Hematopoietic multipotent progenitor cell treated with erythropoietin and hydrocortisone succinate and interleukin-3 and kit ligand, for 17 days (in vitro differentiated cells): ENCODE measurements at regions not wholly inside any gene's neighbourhood (a gene's known extent, or its start where the extent isn't known, plus 50 kb on each side); places are given as distances from the start of the nearest gene placed in this dataset.

Experiments
- DNase-seq: peaks from one replicate; pipeline ENCODE4 v3.0.0-alpha.2; 2015; ENCODE audit warnings: low spot score

DNA sequence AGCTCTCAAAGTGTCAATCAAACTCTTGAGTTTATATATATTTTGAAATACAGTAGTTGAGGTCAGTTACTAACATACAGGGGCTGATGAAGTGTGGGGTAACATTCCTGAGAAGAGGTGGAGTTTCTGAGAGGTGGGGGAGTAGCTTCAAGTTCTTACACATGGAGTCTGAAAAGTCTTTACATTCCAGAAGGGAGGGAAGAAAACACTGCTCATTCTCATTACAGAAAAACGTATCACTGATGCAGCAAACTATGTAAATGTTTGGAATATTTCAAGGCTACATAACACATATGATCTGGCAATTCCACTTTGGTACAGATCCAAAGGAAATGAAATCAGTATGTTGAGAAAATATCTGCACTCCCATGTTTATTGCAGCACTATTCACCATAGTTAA is 1065.8 kb upstream of the B3GALT2 start:
- DNase-seq = no peak

DNA sequence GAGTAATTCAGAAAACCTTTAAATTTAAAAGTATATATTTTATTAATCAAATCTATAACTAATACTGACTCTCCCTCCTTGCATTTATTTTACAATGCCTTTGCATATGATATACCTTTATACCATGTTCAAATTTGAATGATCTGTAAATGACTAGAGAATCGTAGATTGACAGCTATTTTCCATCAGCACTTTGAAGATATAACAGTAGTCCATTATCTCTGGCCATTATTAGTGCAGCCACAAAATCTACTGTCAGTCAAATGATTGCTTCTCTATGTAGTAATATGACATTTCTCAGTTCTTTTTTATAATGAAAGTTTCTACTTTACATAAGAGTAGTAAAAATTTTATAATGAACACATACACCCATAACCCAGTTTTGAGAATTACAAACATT is 1054.8 kb upstream of the B3GALT2 start:
- DNase-seq = no peak

DNA sequence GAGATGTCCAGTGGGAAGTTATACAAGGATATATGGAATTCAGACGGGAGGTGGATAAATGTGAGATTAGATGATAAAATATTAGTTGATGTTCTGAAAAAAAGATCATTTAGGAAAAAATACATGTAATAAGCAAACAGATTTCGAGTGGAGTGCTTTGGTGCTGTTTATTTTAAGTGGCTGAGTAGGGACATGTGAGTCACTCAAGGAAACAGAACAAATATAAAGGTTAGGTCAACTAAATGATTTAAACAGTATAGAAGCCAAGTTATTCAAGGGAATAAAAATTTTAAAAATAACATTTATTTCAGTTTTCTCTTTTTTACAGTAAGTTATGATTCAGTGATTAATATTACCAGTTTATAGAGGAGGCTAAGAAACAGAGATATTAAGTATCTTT is 1046.7 kb upstream of the B3GALT2 start:
- no peak for DNase-seq

DNA sequence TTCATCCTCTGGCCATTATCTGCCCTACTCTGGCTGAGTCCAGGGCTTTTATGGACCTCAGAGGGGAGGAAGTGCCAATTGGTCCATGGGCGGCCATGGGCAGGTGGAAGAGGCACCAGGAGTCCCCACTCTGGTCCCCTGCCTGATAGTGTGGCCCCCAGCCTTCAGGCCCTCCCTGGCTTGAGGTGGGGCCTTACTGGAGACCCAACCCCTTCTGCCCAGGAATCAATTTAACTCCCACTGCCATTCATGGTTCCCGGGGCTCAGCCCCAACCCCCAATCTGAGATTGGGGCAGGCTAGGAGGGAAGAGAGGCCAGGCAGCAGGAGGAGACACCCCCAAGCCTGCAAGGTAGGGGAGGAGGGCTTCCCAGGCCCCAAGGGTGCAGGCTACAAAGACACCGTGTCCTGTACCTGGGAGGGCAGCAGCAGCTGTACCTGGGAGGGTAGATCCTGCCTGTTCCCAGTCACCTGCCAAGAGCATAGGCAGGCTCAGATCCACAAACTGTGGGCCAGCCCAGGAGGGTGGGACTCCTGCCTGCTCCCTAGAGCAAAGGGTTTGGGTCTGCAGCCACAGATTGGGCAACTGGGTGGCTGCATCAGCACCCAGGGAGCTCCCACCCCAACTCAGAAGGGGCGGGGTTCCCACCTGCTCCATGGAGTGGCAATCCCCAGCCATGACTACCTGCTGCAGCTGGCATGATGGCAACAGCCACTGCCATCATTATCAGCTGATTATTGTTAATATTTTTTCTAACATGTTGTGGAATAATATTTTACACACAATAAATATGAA is 1044.1 kb upstream of the B3GALT2 start:
- no peak for DNase-seq

GRCh38 chr1:194228427-194228826 is 1042.0 kb upstream of the B3GALT2 start:
- DNase-seq = no peak

GRCh38 chr1:194227161-194227560 is 1040.7 kb upstream of the B3GALT2 start:
- no peak for DNase-seq

- DNase-seq = no peak
Observed at GRCh38 chr1:194225821-194226220, 1039.4 kb upstream of the B3GALT2 start.

DNA sequence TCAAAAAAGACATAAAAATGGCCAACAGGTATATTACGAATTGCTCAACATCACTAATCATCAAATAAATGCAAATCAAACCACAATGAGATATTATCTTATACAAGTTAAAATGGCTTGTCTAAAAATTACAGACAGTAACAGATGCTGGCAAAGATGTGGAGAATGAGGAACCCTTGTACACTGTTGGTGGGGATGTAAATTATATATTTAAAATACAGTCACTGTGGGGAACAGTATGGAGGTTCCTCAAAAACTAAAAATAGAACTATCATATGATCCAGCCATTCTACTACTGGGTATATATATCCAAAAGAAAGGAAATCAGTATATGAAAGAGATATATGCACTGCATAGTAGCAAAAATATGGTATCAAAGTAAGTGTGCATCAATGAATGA is 1037.2 kb upstream of the B3GALT2 start:
- no peak for DNase-seq

- peak; percentile 26 for DNase-seq
Observed at GRCh38 chr1:194215448-194215847, 1029.0 kb upstream of the B3GALT2 start.

GRCh38 chr1:194214735-194215134 is 1028.3 kb upstream of the B3GALT2 start:
- DNase-seq = no peak

GRCh38 chr1:194209920-194210319 is 1023.5 kb upstream of the B3GALT2 start:
- no peak for DNase-seq

DNA sequence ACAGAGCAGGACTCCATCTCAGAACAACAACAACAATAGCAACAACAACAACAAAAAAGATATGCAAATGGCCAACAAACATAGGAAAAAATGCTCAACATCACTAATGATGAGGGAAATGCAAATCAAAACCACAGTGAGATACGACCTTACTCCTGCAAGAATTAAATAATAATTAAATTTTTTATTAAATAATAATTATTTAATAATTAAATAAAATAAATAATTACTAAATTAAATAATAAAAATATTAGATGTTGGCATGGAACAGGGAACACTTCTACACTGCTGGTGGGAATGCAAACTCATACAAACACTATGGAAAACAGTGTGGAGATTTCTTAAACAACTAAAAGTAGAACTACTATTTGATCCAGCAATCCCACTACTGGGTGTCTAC is 1022.3 kb upstream of the B3GALT2 start:
- no peak for DNase-seq

DNA sequence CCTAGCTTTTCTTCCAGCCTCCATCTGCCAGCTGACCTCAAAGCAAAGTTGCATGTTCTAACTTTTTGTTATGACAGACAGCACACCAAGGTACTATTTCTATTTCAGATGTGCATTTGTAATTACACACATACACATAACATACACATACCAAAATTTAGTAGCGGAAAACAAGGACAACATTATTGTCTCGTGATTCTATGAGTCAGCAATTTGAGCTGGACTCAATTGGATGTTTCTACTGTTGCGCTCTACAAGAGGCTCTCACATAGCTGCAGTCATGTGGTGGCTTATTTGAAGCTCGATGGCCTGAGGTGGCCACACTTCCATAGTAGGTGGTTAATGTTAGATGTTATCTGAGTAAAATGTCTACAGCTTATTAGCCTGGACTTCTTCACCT is 1010.1 kb upstream of the B3GALT2 start:
- DNase-seq = no peak

GRCh38 chr1:194194724-194195123 is 1008.3 kb upstream of the B3GALT2 start:
- no peak for DNase-seq

DNA sequence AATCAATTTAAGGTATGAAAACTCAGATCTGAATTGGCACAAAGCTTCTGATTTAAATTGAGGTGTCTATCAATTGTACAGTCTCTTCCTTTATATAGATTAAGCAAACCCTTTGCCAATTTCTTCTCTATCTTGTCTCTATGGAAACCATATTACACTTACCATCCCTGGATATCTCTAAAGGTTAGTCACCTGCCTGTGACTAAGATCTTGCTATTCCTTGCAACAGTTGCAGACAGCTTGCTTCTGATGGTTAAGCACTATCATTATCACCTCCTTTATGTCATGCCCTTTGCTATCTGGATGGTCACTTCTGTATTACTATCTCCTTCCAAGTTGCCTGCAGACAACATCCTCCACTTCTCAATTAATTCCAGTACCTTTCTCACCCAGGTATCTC is 998.6 kb upstream of the B3GALT2 start:
- DNase-seq = no peak

GRCh38 chr1:194184425-194184824 is 998.0 kb upstream of the B3GALT2 start:
- no peak for DNase-seq

DNA sequence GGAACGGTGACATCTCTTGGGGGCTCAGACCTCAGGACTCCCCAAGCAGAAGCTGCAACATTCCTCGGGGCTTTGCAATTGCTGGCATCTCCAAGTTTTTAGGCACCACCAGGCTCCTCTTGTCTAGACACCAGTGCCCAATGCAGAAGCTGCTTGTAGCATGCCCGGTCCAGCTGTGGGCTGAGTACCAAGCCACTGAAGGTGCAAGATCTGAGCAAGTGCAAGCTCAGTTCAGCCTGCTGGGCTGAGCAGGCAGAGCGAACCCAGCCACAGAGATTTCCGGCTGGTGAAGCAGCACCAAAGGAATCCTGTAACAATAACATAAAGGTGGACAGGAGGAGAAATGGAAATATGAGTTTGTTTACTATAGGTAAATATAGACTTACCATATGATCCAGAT is 995.4 kb upstream of the B3GALT2 start:
- DNase-seq = no peak

DNA sequence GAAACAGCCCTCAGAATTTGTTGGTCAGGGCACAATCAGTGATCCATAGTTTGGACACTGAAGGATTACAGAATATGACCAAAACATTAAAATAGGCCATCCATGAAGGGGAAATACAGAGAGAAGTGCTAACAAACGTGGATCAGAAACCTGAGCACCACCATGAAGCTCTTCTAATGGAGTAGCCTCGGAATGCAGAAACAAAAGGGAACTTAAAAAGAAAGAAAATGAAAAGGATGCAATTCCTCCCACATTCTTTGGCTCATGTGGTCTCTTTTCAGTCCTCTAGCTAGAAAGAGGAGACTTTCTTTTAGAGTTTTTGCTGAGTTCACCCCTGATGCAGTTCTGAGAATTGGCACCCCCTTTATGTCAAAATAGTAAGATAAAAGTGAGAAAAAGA is 989.8 kb upstream of the B3GALT2 start:
- no peak for DNase-seq

DNA sequence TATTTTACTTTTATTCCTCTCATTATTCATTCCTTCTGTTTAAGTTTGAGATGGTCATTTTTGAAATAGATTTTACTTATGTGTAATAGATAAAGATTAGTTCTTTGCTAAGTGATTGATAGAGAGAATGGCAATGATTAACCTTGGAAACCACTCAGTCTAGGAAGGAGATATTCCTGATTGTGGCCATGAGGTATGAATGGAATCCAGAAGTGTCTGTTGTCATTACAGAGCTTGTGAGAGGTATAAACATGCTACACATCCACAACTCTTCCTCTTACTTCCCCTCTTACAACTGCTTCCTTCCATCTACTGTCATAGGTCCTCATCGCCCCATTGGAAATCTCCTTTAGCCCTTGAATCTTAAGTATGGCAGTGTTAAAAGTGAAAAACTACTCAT is 988.8 kb upstream of the B3GALT2 start:
- no peak for DNase-seq

DNA sequence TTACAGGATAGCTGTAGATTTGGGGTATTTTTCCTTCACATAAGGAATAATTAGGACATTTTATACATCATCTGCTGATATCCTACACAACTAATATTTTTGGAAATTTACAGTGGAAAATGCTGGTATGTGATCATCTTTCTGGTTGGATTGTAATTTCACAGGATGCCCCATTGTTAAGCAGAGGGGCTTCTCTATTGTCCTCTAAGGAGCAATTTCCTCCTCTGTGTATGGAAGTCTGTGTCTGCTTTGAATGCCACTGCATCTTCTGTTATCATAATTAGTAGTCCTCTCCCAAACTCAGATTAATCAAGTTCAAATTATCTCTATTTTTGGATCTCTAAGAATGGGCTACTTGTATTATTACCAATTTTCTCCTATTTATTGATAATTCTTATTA is 988.1 kb upstream of the B3GALT2 start:
- DNase-seq = no peak

- DNase-seq = no peak
Observed at GRCh38 chr1:194171596-194171995, 985.2 kb upstream of the B3GALT2 start.

- no peak for DNase-seq
Observed at GRCh38 chr1:194167956-194168640, 981.7 kb upstream of the B3GALT2 start.

DNA sequence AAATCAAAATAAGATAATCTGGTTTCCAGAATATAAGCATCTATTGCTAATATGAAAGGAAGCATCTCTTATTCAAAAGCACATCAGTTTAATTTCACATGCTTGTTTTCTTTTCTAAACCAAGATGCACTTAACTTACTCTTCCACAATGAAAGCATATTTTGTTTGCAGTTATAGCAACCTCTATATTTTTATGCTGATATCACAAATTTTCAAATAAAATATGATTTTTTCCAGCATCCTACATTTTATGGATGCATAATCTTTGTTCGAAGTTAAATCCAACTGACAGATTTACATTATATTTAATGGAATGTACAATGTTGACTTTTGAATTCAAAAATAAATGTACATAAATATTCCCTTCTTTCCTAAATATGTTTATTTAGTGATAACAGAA is 978.3 kb upstream of the B3GALT2 start:
- DNase-seq = no peak

GRCh38 chr1:194161591-194161990 is 975.2 kb upstream of the B3GALT2 start:
- DNase-seq = no peak
